OCI-LY7 (cell line): ENCODE measurements at regions not wholly inside any gene's neighbourhood (a gene's known extent, or its start where the extent isn't known, plus 50 kb on each side); places are given as distances from the start of the nearest gene placed in this dataset.

Experiments used
- EZH2phosphoT487 ChIP-seq: fragments of 200-600 bp; sonication (generic); IDR thresholded peaks from 2 replicates; pipeline ENCODE4 v1.6.1; 2018; ENCODE audit warnings: low read depth, borderline replicate concordance, mild to moderate bottlenecking, mixed run types, antibody characterized with exemption, low read length, moderate library complexity, mixed read lengths
- TF ChIP-seq, protein P1 (sequence below): fragments of 200-600 bp; sonication (generic); conservative IDR thresholded peaks from 2 replicates; pipeline ENCODE4 v1.5.1; 2014; ENCODE audit warnings: mild to moderate bottlenecking, antibody characterized with exemption, low read length, moderate library complexity, mixed read lengths

DNA sequence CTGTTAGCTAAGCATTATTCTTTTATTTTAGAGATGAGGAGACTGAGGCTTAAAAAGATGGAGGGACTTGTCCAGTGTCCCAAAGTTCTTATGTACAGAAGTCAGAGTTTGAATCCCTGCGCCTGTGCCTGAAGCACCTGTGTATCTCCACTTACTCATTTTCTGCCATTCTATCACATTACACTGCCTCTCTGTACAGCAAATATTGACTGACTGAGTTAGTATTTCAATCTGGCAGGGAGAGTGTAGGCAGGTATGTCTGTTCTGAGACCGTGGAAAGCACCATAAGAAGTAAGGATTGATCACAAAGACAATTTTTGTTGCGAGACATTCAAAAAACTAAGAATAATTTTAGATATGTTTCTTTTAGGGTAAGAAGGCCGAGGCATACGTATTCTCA lies 162.7 kb downstream of the KITLG start:
- TF ChIP-seq, protein P1, sequence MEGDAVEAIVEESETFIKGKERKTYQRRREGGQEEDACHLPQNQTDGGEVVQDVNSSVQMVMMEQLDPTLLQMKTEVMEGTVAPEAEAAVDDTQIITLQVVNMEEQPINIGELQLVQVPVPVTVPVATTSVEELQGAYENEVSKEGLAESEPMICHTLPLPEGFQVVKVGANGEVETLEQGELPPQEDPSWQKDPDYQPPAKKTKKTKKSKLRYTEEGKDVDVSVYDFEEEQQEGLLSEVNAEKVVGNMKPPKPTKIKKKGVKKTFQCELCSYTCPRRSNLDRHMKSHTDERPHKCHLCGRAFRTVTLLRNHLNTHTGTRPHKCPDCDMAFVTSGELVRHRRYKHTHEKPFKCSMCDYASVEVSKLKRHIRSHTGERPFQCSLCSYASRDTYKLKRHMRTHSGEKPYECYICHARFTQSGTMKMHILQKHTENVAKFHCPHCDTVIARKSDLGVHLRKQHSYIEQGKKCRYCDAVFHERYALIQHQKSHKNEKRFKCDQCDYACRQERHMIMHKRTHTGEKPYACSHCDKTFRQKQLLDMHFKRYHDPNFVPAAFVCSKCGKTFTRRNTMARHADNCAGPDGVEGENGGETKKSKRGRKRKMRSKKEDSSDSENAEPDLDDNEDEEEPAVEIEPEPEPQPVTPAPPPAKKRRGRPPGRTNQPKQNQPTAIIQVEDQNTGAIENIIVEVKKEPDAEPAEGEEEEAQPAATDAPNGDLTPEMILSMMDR: no peak
- TF ChIP-seq EZH2phosphoT487: no peak
